ENCODE measurements at regions not wholly inside any gene's neighbourhood (a gene's known extent, or its start where the extent isn't known, plus 50 kb on each side); places are given as distances from the start of the nearest gene placed in this dataset.
A peak's percentile ranks its signal among the peaks of the same experiment; 100 is the strongest.

- BruUV-seq (replicated peaks): no TSS peak
- intact Hi-C loops (cut with micrococcal nuclease): no loop called here
- no peaks in the 10 kb centered on the region for H3K27me3 ChIP-seq (ENCODE audit: control insufficient read depth in 2 of 2, insufficient read depth in 2 of 2, low read length in 2 of 2)
- FAIRE-seq (no peak), DNase-seq (ENCODE audit: low read depth, low spot score) (peak; percentile 6)
- no peaks in the 10 kb centered on the region for H3K36me3 ChIP-seq (ENCODE audit: control insufficient read depth in 2 of 2, extremely low read depth in 1 of 2, insufficient read depth in 2 of 2, low read length in 2 of 2)
- H2AFZ ChIP-seq (ENCODE audit: low read depth, low read length): peak overlapping the region; percentile 37
- dilution Hi-C loops (cut with MboI; ENCODE audit: extremely low pct_ligation_motif_present, low sequenced_read_pairs): no loop called here
- H3K9me3 ChIP-seq (replicated peaks; ENCODE audit: control insufficient read depth, insufficient read depth, low read length): no peaks in the 10 kb centered on the region
- no peaks in the 10 kb centered on the region for H3K9me1 ChIP-seq (replicated peaks; ENCODE audit: control insufficient read depth, extremely low read depth, insufficient read depth, low read length)
- H3K4me1 ChIP-seq (ENCODE audit: control insufficient read depth, extremely low read depth, insufficient read depth, low read length): peaks cover 14% of the 10 kb centered on the region
- H4K20me1 ChIP-seq (replicated peaks; ENCODE audit: control insufficient read depth, extremely low read depth, insufficient read depth, low read length): no peaks in the 10 kb centered on the region
- ChIA-PET CTCF (interaction anchor here (0.8 kb wide), 1 partner anchor 17 kb away, joined by 3 read pairs; no protein-coding TSS in a partner anchor), POLR2A (no interaction called here)
- H3K9ac ChIP-seq (replicated peaks; ENCODE audit: extremely low read depth, insufficient read depth, low read length): no peak overlapping the region
- H3K79me2 ChIP-seq (ENCODE audit: control insufficient read depth, insufficient read depth, low read length): no peaks in the 10 kb centered on the region
- TF ChIP-seq CTCF (IDR thresholded peaks at IDR 0.05; ENCODE audit: extremely low read depth in 1 of 2, insufficient read depth in 1 of 2, low read depth in 1 of 2, low read length in 2 of 2) (no peak), GATA2 (IDR thresholded peaks at IDR 0.05; ENCODE audit: insufficient read depth, insufficient read length, low read depth, low read length) (no peak), POLR2AphosphoS5 (IDR thresholded peaks at IDR 0.05; ENCODE audit: insufficient read depth, low read depth, low read length) (no peak), MYC (IDR thresholded peaks at IDR 0.05; ENCODE audit: low read depth, low read length) (no peak), POLR2A (IDR thresholded peaks at IDR 0.05; ENCODE audit: low read depth, low read length) (no peak), MAX (IDR thresholded peaks at IDR 0.05; ENCODE audit: insufficient read depth, insufficient read length) (no peak), FOS (IDR thresholded peaks at IDR 0.05; ENCODE audit: borderline replicate concordance, insufficient read depth, low read length) (no peak), JUN (IDR thresholded peaks at IDR 0.05; ENCODE audit: borderline replicate concordance, insufficient read depth, insufficient read length, low read depth) (no peak), EZH2 (IDR thresholded peaks at IDR 0.05; ENCODE audit: borderline replicate concordance, low read depth, low read length, severe bottlenecking) (no peak)
- no peak overlapping the region for H3K27ac ChIP-seq (ENCODE audit: insufficient read depth, low read depth, low read length)
- H3K4me2 ChIP-seq (ENCODE audit: insufficient read depth, low read length): no peak overlapping the region
- no peak overlapping the region for H3K4me3 ChIP-seq (replicated peaks in 1 of 3; ENCODE audit: insufficient read depth in 1 of 3, low read depth in 1 of 3, low read length in 3 of 3)
These were observed 458.2 kb upstream of the MDFIC2 start for GRCh38 chr3:70770650-70771049.

Measured in endothelial cell of umbilical vein (primary cell).